NCI-H748 (cell line): ENCODE measurements at regions not wholly inside any gene's neighbourhood (a gene's known extent, or its start where the extent isn't known, plus 50 kb on each side); places are given as distances from the start of the nearest gene placed in this dataset.
A peak's percentile ranks its signal among the peaks of the same experiment; 100 is the strongest.

ENCODE experiments used
- DNase-seq: peaks from one replicate; lab custom pipeline; 2025; ENCODE audit not compliant: unreplicated experiment; lab: John Stamatoyannopoulos, UW

DNA sequence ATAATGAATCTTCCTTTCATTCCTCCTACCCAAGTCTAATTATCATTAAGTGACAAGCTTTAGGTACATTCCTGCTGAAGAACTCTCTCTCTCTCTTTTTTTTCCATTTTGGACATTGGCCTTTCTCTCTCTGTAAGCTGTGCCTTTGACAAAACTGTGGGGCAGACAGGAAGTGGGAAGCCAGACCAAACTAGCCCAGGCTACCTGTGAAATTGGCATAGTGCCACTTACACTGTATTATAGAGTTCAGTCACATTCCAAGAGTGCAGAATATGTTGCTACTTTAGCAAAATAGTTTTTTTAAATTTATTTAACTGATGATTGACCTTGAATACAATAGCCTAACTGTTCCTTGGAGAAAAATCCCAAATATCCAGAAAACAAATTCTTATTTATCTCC is 381.5 kb upstream of the ETAA1 start:
- DNase-seq = no peak

GRCh38 chr2:67018301-67018700 is 378.8 kb upstream of the ETAA1 start:
- no peak for DNase-seq

DNA sequence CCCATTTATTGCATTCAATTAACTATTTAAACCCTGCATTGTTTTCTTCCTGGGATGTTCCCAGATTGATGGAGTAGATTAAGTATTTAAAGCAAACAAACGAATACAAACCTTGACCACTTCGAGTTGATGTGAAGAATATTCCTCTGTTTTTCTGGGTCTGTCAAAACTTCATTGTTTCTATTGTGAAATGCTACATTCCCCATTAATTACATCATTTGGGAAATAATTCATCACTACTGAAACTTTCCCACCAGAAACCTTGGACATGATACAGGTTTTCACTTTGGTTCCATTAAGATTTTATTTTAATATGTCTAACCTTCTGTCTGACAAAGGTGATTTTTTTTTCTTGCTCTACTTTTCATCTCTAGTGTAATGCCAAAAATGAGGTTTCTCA is 365.1 kb upstream of the ETAA1 start:
- DNase-seq = no peak

GRCh38 chr2:67036444-67036843 is 360.7 kb upstream of the ETAA1 start:
- peak; percentile 85 for DNase-seq

- DNase-seq = peak; percentile 96
These were observed 359.5 kb upstream of the ETAA1 start for GRCh38 chr2:67037655-67038054.

GRCh38 chr2:67038195-67038594 is 358.9 kb upstream of the ETAA1 start:
- peak; percentile 53 for DNase-seq

- no peak for DNase-seq
These were observed 358.1 kb upstream of the ETAA1 start for GRCh38 chr2:67039058-67039457.

GRCh38 chr2:67039517-67040103 is 357.5 kb upstream of the ETAA1 start:
- DNase-seq = peak; percentile 64

DNA sequence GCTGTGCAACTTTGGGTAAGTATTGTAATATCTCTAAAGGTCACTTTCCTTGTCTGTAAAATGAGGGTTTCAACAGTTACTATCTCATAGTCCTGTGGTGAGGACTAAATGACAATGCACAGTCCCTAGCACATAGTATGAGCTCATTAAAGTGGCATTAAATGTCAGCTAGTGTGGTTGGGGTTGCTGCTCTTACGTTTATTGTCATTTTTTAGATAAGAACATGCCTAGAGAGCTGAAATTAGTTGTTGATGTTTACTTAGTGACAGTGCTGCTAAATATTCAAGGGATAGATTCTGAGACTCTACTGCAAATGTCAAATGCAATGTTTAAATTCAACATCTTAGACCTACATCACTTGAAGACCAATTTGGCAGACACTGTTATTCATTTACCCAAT is 356.1 kb upstream of the ETAA1 start:
- DNase-seq = no peak

DNA sequence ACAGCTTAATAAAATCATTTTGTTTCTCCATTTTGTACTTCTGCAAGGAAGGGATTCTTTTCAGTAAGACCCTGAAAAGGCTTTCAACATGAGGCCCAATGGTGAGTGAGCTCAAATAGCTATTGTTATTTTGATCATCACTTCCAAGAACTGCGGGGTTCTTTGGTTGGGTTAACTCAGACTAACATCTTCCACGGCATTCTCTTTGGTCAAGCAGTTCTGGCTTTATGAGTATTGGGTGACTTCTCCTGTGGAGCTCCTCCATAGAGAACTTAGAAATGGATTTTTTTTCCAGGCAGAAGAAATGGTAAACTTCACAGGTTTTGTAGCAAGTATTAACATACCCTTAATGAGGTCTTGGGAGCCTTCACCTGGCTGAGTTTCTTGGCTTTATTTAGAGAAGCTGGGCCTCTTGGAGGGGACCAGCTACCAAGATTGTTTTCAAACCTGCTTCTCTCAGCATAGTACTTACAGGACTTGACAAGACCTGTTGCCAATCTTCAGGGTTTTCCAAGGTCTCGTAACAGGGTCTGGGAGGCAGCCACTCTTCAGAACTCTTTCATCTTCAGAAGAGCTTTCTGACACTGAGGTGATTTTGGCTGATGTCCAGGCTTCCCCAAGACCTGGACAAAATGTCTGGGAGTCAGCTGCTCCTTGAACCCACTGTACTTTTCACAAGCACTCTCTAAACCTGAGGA is 353.2 kb upstream of the ETAA1 start:
- no peak for DNase-seq

DNA sequence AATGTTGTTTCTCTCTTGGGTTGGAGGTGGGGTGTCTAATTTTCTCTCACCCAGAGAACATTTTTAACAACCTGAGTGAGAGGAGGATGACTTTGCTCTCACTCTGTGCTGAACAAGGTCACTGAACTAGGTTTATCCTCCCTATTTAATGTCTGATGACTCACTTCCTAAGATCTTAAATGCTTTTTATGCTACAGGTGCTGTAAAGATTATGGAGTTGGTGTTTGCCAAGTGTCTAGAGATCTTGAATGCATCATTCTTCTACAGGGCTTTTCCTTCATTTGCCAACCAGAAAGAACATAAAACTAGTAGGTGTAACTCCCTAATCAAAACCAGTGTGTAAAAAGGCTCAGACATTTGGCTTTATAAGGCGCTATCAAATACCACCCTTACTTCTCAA is 350.5 kb upstream of the ETAA1 start:
- no peak for DNase-seq

- no peak for DNase-seq
These were observed 348.8 kb upstream of the ETAA1 start for GRCh38 chr2:67048314-67048713.

DNA sequence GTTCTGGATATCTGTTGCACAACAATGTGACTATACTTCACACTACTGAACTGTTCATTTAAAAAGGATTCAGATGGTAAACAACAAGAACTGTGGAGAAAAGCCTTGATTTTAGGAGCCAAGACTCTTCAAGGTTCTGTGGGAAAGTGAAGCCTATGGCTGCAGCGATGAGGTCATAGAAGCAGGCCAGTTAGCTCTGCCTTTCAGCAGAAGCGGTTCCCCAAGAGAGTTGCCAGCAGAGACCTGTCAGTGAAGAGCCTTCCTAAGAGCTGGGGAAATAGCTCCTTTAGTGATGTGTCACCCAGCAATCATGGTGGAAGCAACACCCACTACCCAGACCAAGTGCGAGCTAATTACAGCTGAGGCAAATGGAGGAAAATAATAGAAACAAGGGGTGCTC is 346.5 kb upstream of the ETAA1 start:
- DNase-seq = no peak

- peak; percentile 70 for DNase-seq
These were observed 342.4 kb upstream of the ETAA1 start for GRCh38 chr2:67054728-67055127.

DNA sequence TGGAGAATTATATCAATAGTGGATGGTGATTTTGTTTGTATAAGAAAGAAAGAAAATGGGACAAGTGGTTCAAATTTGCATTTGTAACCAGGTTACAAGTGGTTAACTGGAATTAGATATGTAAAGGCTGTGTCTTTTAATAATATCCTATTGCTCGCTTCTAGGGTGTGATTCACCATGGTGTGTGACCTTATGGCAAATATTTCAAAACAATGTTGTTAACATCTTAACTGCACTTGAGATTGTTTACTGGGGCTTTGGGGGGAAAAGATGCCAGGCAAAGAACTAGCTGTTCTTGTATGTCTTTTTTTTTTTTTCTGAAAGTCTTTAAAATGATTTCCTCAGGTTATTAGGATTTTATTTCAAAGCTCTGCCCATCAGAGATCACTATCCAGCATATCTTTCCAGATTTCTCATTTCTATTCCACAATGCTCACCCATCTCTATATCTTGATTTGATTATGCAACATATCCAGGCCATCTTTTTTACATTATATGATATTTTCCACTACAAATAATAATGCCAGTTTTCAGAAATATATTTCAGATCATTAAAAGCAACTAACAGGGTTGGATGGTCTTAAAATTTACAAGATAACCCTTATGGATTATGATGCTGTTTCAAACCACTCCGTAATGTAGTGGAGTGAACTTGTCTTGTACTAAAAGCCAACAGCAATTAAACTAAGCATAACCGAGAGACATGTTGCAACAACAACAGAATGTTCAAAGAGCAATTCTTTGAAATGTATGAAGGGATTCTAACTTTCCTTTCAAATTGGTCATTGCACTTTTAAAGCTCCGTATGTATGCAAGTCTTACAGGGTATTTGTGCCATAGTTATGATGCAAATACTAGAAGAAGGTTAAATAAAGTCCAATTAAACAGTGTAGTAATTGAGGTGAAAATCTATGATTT is 341.5 kb upstream of the ETAA1 start:
- DNase-seq = peak; percentile 55

GRCh38 chr2:67057123-67057522 is 340.0 kb upstream of the ETAA1 start:
- no peak for DNase-seq

DNA sequence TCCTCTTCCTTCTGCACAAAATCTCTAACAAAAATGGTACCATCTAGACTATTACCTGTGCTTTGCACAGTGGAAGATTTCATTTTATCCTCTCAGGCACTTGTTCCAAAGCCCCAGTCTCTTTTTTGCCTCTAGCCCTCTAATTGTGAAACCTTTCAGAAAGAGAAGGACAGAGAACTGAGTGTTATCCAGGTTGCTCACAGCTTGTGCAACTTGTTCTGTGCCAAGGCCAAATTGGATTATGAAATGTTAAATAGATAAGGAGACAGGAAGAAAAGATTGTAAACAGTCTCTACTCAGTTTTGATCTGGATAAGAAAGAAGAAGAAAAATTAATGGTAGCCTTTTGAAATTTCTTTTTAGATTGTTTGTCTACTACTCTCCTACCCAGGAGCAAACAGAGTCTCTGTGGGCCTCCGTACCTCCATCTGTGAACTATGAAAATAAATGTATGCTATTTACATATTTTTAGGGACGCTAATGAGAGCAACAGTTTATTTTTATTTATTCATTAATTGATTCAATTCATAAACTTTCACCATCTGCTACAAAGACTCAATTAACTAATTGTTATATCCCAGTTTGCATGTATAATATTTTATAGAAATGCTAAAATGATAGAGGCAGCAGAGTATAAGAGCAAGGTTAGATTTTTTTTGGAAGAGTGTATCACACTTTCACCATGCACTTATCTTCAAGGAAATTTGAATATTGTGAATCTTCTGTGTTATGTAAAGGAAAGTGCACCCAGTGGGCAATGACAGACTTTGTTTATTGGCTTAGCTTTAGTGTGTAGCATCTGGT is 339.0 kb upstream of the ETAA1 start:
- DNase-seq = no peak

- DNase-seq = no peak
These were observed 332.1 kb upstream of the ETAA1 start for GRCh38 chr2:67065046-67065445.

DNA sequence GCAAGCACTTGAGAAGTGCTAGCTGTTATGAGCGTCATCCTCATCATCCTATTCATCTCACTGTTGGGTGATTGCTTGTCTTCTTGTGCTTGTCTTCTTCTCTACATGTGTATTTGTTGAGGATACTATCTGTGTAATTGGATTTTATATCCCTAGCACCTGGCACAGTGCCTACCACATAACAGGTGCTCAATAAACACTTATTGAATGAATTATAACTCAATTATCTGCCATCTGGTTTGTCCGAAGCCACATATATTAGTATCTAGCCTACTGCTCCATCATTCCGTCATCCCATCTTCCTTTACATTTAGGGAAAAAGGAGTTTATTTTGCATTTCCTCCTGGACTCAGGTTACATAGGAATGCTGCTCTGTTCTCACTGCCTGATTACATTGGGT is 330.4 kb upstream of the ETAA1 start:
- peak; percentile 4 for DNase-seq

DNA sequence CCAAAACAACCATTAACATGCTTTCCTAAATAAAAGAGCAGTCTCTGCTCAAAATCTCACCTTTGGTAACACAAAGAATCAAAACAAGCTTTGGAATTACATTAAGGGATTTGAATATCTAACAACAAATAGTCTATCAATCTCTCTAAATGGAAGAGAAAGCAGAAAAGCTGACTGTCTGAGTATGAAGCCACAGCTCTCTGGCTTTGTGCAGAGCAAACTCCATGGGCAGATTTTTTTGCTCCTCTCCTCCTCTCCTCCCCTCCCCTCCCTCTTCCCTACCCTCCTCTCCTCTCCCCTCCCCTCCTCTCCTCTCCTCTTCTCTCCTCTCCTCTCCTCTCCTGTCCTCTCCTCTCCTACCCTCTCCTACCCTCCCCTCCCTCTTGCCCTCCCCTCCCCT is 329.5 kb upstream of the ETAA1 start:
- no peak for DNase-seq

DNA sequence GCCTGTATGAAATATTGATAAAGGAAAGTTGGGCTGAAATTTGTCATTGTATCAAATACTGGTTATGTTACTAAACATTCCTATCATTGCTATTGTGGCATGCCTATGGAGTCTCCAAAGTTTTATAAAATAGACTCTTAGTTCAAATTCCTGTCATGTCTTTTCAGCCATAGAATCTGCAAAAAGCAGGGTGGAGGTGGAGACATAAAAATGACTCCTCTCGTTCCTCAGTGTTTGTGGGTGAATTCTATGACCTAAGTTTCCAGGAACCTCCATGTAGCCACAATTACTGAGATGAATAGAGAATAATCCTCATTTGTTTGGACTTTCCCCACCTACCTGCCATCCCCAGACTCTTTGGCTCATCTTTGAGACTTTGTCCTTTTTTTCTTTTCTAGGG is 326.3 kb upstream of the ETAA1 start:
- DNase-seq = no peak
